K562 (cell line): ENCODE measurements at regions not wholly inside any gene's neighbourhood (a gene's known extent, or its start where the extent isn't known, plus 50 kb on each side); places are given as distances from the start of the nearest gene placed in this dataset.

ENCODE experiments used
- BCOR ChIP-seq: fragments of 450-650 bp; IDR thresholded peaks from 2 replicates; pipeline ENCODE4 v1.6.1; 2016
- CHD1 ChIP-seq: fragments of 200-600 bp; sonication (generic); IDR thresholded peaks from one replicate; pipeline ENCODE4 v1.6.1; 2012; ENCODE audit warnings: mild to moderate bottlenecking, moderate library complexity, low read length, inconsistent platforms
- CTBP1 ChIP-seq: fragments of 450-650 bp; IDR thresholded peaks from 2 replicates; pipeline ENCODE4 v1.6.1; 2016; ENCODE audit warnings: borderline replicate concordance
- DLX4 ChIP-seq: fragments of 250-450 bp; sonication (Bioruptor Pico); IDR thresholded peaks from 2 replicates; pipeline ENCODE4 v1.6.1; 2021; ENCODE audit warnings: mild to moderate bottlenecking
- FOXK2 ChIP-seq, 2 experiments: fragments of 450-650 bp; IDR thresholded peaks in 1 of 2; conservative IDR thresholded peaks in 1 of 2; 2 replicates each; pipeline ENCODE4 v1.6.1; 2016; ENCODE audit warnings: low read depth in 2 of 2, mild to moderate bottlenecking in 1 of 2
- MCM5 ChIP-seq: fragments of 450-650 bp; IDR thresholded peaks from 2 replicates; pipeline ENCODE4 v1.6.1; 2016; ENCODE audit warnings: low read depth
- MGA ChIP-seq: fragments of 450-650 bp; IDR thresholded peaks from 2 replicates; pipeline ENCODE4 v1.6.1; 2016; ENCODE audit warnings: mild to moderate bottlenecking, moderate library complexity
- MNT ChIP-seq, 2 experiments: fragments of 450-650 bp; conservative IDR thresholded peaks; 2 replicates each; pipeline ENCODE4 v1.6.1; 2017; ENCODE audit warnings: mild to moderate bottlenecking in 2 of 2, moderate library complexity in 2 of 2
- NR2C2 ChIP-seq, 2 experiments: fragments of 200-800 bp in 1 of 2; sonication (Bioruptor generic) in 1 of 2; sonication (generic) in 1 of 2; formaldehyde crosslinking in 1 of 2; IDR thresholded peaks; 2 replicates each; pipeline versions ENCODE4 v1.6.1 to v1.8.0; 2016 to 2022; ENCODE audit warnings: mild to moderate bottlenecking in 1 of 2, missing compliant biosample characterization in 1 of 2, missing genetic modification characterization in 1 of 2, missing genetic modification reagents in 1 of 2
- POLR3A ChIP-seq: IDR thresholded peaks from 2 replicates; pipeline ENCODE4 v1.6.1; 2011; ENCODE audit warnings: borderline replicate concordance, mild to moderate bottlenecking, moderate library complexity; ENCODE audit not compliant: insufficient read length, insufficient read depth; ENCODE audit errors: extremely low read depth
- PRPF4 ChIP-seq: fragments of 200-400 bp; formaldehyde crosslinking; IDR thresholded peaks from one replicate; pipeline ENCODE4 v1.6.1; 2017; ENCODE audit warnings: low read length, low read depth, mild to moderate bottlenecking; ENCODE audit not compliant: insufficient read depth, poor library complexity, severe bottlenecking
- RCOR1 ChIP-seq, 2 experiments: IDR thresholded peaks; 2 replicates each; pipeline ENCODE4 v1.6.1; 2012; ENCODE audit warnings: low read depth in 2 of 2, low read length in 2 of 2, borderline replicate concordance in 1 of 2, improper control_type of control experiment in 1 of 2
- SAFB ChIP-seq: fragments of 200-400 bp; formaldehyde crosslinking; IDR thresholded peaks from 2 replicates; pipeline ENCODE4 v1.6.1; 2017; ENCODE audit warnings: low read depth, low read length, borderline replicate concordance
- TCF7L2 ChIP-seq: fragments of 150-350 bp; IDR thresholded peaks from 2 replicates; pipeline ENCODE4 v1.6.1; 2016; ENCODE audit warnings: low read depth, mild to moderate bottlenecking, low read length, moderate library complexity
- ZNF41 ChIP-seq: fragments of 250-450 bp; sonication (Bioruptor Pico); conservative IDR thresholded peaks from 2 replicates; pipeline ENCODE4 v1.4.0; 2020; ENCODE audit warnings: mild to moderate bottlenecking

GRCh38 chr18:10081492-10081891 is 167.7 kb downstream of the VAPA start (continued):
- TF ChIP-seq NR2C2 (CRISPR knock-in tag; IDR thresholded peaks at IDR 0.05) (peak; percentile 90), NR2C2 (tag; IDR thresholded peaks at IDR 0.05) (peak; percentile 89), MGA (0 out of 2 replicates have a peak, but pooled peaks have one; percentile 16), CHD1 (no peak), SAFB (no peak), CTBP1 (peak; percentile 40; the same call in 1 of the 2 replicates), MCM5 (no peak), MNT (conservative IDR thresholded peaks at IDR 0.05) (no peak), FOXK2 (conservative IDR thresholded peaks at IDR 0.05 in 1 of 2, IDR thresholded peaks at IDR 0.05 in 1 of 2; ENCODE audit: low read depth in 2 of 2) (peak; percentile 65 to 74; a peak in 3 of 4 replicates), ZNF41 (CRISPR knock-in tag) (no peak), BCOR (no peak), RCOR1 (IDR thresholded peaks at IDR 0.05; ENCODE audit: borderline replicate concordance in 1 of 2, low read depth in 2 of 2, low read length in 2 of 2) (peak in 1 of 2 experiments; percentile 46; a peak in 1 of 4 replicates), DLX4 (no peak), POLR3A (no peak), TCF7L2 (no peak), PRPF4 (no peak)
